ENCODE measurements at regions not wholly inside any gene's neighbourhood (a gene's known extent, or its start where the extent isn't known, plus 50 kb on each side); places are given as distances from the start of the nearest gene placed in this dataset.
"Not testable (repeated sequence)": the region's sequence is repeated elsewhere in the genome, so short reads cannot be mapped to it uniquely, and the experiment has no call there.

- DNase-seq (ENCODE audit: low read depth in 2 of 2) = no peak
Measured at GRCh38 chr9:2354216-2354615, 267.4 kb upstream of the VLDLR start.

GRCh38 chr9:2354856-2355696 is 266.5 kb upstream of the VLDLR start:
- DNase-seq (ENCODE audit: low read depth in 2 of 2) = no peak

- DNase-seq (ENCODE audit: low read depth in 2 of 2) = no peak
Measured at GRCh38 chr9:2355697-2355983, 265.9 kb upstream of the VLDLR start.

- no peak for DNase-seq (ENCODE audit: low read depth in 2 of 2)
Measured at GRCh38 chr9:2356041-2356790, 265.4 kb upstream of the VLDLR start.

GRCh38 chr9:2359891-2360471 is 261.6 kb upstream of the VLDLR start:
- DNase-seq (ENCODE audit: low read depth in 2 of 2) = no peak

- no peak for DNase-seq (ENCODE audit: low read depth in 2 of 2)
Measured at GRCh38 chr9:2362150-2362549, 259.4 kb upstream of the VLDLR start.

GRCh38 chr9:2363138-2363745 is 258.3 kb upstream of the VLDLR start:
- DNase-seq (ENCODE audit: low read depth in 2 of 2) = no peak

- no peak for DNase-seq (ENCODE audit: low read depth in 2 of 2)
Measured at GRCh38 chr9:2363781-2364180, 257.8 kb upstream of the VLDLR start.

GRCh38 chr9:2367970-2368369 is 253.6 kb upstream of the VLDLR start:
- no peak for DNase-seq (ENCODE audit: low read depth in 2 of 2)

- DNase-seq (ENCODE audit: low read depth in 2 of 2) = no peak
Measured at GRCh38 chr9:2373648-2374047, 247.9 kb upstream of the VLDLR start.

GRCh38 chr9:2375114-2375513 is 246.5 kb upstream of the VLDLR start:
- no peak for DNase-seq (ENCODE audit: low read depth in 2 of 2)

GRCh38 chr9:2377117-2377516 is 244.5 kb upstream of the VLDLR start:
- DNase-seq (ENCODE audit: low read depth in 2 of 2) = no peak

- no peak for DNase-seq (ENCODE audit: low read depth in 2 of 2)
Measured at GRCh38 chr9:2377834-2378233, 243.8 kb upstream of the VLDLR start.

- no peak for DNase-seq (ENCODE audit: low read depth in 2 of 2)
Measured at GRCh38 chr9:2378266-2378665, 243.3 kb upstream of the VLDLR start.

- DNase-seq (ENCODE audit: low read depth in 2 of 2) = no peak
Measured at GRCh38 chr9:2378816-2379215, 242.8 kb upstream of the VLDLR start.

GRCh38 chr9:2384741-2385140 is 236.8 kb upstream of the VLDLR start:
- DNase-seq (ENCODE audit: low read depth in 2 of 2) = no peak

GRCh38 chr9:2385746-2386145 is 235.8 kb upstream of the VLDLR start:
- DNase-seq (ENCODE audit: low read depth in 2 of 2) = no peak

GRCh38 chr9:2386566-2386965 is 235.0 kb upstream of the VLDLR start:
- DNase-seq (ENCODE audit: low read depth in 2 of 2) = no peak

- no peak for DNase-seq (ENCODE audit: low read depth in 2 of 2)
Measured at GRCh38 chr9:2387166-2387565, 234.4 kb upstream of the VLDLR start.

GRCh38 chr9:2389404-2389803 is 232.2 kb upstream of the VLDLR start:
- DNase-seq (ENCODE audit: low read depth in 2 of 2) = no peak

GRCh38 chr9:2390028-2390427 is 231.6 kb upstream of the VLDLR start:
- DNase-seq (ENCODE audit: low read depth in 2 of 2) = no peak

GRCh38 chr9:2391509-2392132 is 230.0 kb upstream of the VLDLR start:
- not testable (repeated sequence) for DNase-seq (ENCODE audit: low read depth in 2 of 2)
